OCI-LY1 (cell line): ENCODE measurements at regions not wholly inside any gene's neighbourhood (a gene's known extent, or its start where the extent isn't known, plus 50 kb on each side); places are given as distances from the start of the nearest gene placed in this dataset.
"Not testable (repeated sequence)": the region's sequence is repeated elsewhere in the genome, so short reads cannot be mapped to it uniquely, and the experiment has no call there.

Experiments
- CTCF ChIP-seq: fragments of 200-600 bp; sonication (generic), shearing (Covaris generic); IDR thresholded peaks from 2 replicates; pipeline ENCODE4 v1.5.1; 2017; ENCODE audit warnings: mild to moderate bottlenecking, antibody characterized with exemption, low read length, moderate library complexity, mixed read lengths
- EZH2 ChIP-seq: fragments of 200-600 bp; sonication (generic), shearing (Covaris generic); IDR thresholded peaks from 2 replicates; pipeline ENCODE4 v1.8.0; 2017; ENCODE audit warnings: borderline replicate concordance, mixed run types, mild to moderate bottlenecking, antibody characterized with exemption, low read length, moderate library complexity, mixed read lengths

- not testable (repeated sequence) for TF ChIP-seq CTCF, EZH2
These were observed 95.7 kb downstream of the MTNR1B start for GRCh38 chr11:93065074-93065674.
